ENCODE measurements at regions not wholly inside any gene's neighbourhood (a gene's known extent, or its start where the extent isn't known, plus 50 kb on each side); places are given as distances from the start of the nearest gene placed in this dataset.

GRCh38 chr16:63806794-63807506 is 1314.9 kb downstream of the CDH11 start:
- Histone ChIP-seq H3K36me3 (no peaks in the 10 kb centered on the region), H3K9me3 (no peaks in the 10 kb centered on the region), H3K27ac (no peak overlapping the region), H3K4me1 (no peaks in the 10 kb centered on the region), H3K27me3 (no peaks in the 10 kb centered on the region), H3K4me3 (no peak overlapping the region)
- DNase-seq (no peak), ATAC-seq (no peak), FAIRE-seq (no peak)
- TF ChIP-seq CTCF (IDR thresholded peaks at IDR 0.05) = no peak
- 54 to 60% methylated on average over 3 of the region's 3 CpGs for WGBS, 2 donors
- intact Hi-C loops (cut with DNase I) = no loop called here

- intact Hi-C loops (cut with DNase I) = no loop called here
- Histone ChIP-seq H3K4me1 (no peaks in the 10 kb centered on the region), H3K27ac (no peak overlapping the region), H3K27me3 (no peaks in the 10 kb centered on the region), H3K36me3 (no peaks in the 10 kb centered on the region), H3K9me3 (no peaks in the 10 kb centered on the region), H3K4me3 (no peak overlapping the region)
- DNase-seq (no peak), FAIRE-seq (no peak), ATAC-seq (no peak)
- WGBS, 2 donors = 55 to 58% methylated on average over 2 of the region's 2 CpGs
- TF ChIP-seq CTCF (IDR thresholded peaks at IDR 0.05) = no peak
Observed at GRCh38 chr16:63804126-63804525, 1317.7 kb downstream of the CDH11 start.

GRCh38 chr16:63789603-63790002 is 1332.3 kb downstream of the CDH11 start:
- DNase-seq = no peak
- no peak for FAIRE-seq
- Histone ChIP-seq H3K27ac (no peak overlapping the region), H3K27me3 (no peaks in the 10 kb centered on the region), H3K4me1 (no peaks in the 10 kb centered on the region), H3K4me3 (no peak overlapping the region), H3K36me3 (no peaks in the 10 kb centered on the region), H3K9me3 (no peaks in the 10 kb centered on the region)
- intact Hi-C loops (cut with DNase I) = no loop called here
- WGBS, 2 donors = 59 to 68% methylated on average over 2 of the region's 2 CpGs
- no peak for ATAC-seq
- TF ChIP-seq CTCF (IDR thresholded peaks at IDR 0.05) = no peak

GRCh38 chr16:63787014-63787413 is 1334.8 kb downstream of the CDH11 start:
- H3K27ac ChIP-seq = no peak overlapping the region
- no peak overlapping the region for H3K4me3 ChIP-seq
- no peak for FAIRE-seq
- H3K9me3 ChIP-seq = no peaks in the 10 kb centered on the region
- no peaks in the 10 kb centered on the region for H3K27me3 ChIP-seq
- ATAC-seq = no peak
- WGBS, 2 donors = 96 to 97% methylated on average over 1 of the region's 1 CpG
- no peak for TF ChIP-seq CTCF (IDR thresholded peaks at IDR 0.05)
- no peaks in the 10 kb centered on the region for H3K36me3 ChIP-seq
- no peaks in the 10 kb centered on the region for H3K4me1 ChIP-seq
- intact Hi-C loops (cut with DNase I) = no loop called here
- no peak for DNase-seq

DNA sequence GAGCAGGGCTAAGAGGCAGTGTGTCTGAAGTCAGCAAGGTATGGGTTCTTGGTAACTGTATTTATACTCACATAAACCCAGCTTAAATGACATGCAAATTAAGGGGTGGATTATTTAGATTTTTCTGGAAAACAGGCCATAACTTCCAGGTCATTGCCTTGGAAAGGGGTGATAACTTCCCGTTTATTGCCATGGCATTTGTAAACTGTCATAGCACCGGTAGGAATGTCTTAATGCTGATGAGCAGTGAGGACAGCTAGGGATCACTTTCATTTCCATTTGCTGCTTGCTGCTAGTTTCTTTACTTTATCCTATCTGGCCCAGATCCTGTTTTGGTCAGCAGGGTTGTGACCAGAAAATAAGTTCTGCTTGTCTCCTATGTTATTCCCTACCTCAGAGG is 1336.7 kb downstream of the CDH11 start:
- ATAC-seq (no peak), FAIRE-seq (no peak), DNase-seq (no peak)
- Histone ChIP-seq H3K4me3 (no peak overlapping the region), H3K36me3 (no peaks in the 10 kb centered on the region), H3K9me3 (no peaks in the 10 kb centered on the region), H3K27me3 (no peaks in the 10 kb centered on the region), H3K27ac (no peak overlapping the region), H3K4me1 (no peaks in the 10 kb centered on the region)
- WGBS, 2 donors = 60 to 76% methylated on average over 2 of the region's 2 CpGs
- TF ChIP-seq CTCF (IDR thresholded peaks at IDR 0.05) = no peak
- intact Hi-C loops (cut with DNase I) = no loop called here

Measured in pancreas (tissue), 10 donors.